H9 (cell line): ENCODE measurements at regions not wholly inside any gene's neighbourhood (a gene's known extent, or its start where the extent isn't known, plus 50 kb on each side); places are given as distances from the start of the nearest gene placed in this dataset.

Experiments
- DNase-seq: peaks from one replicate; pipeline ENCODE4 v3.0.0-alpha.2; 2017
- H2AFZ ChIP-seq: one replicate; pipeline ENCODE4 v1.6.1; 2013; ENCODE audit warnings: mild to moderate bottlenecking, low read length, control low read depth, moderate library complexity
- H2AK5ac ChIP-seq: 2 replicates; pipeline ENCODE4 v1.6.1; 2013; ENCODE audit warnings: low read length, control low read depth, mixed read lengths; ENCODE audit not compliant: insufficient read length
- H2BK120ac ChIP-seq: one replicate; pipeline ENCODE4 v1.6.1; 2013; ENCODE audit warnings: low read depth, mild to moderate bottlenecking, low read length, control low read depth, inconsistent platforms; ENCODE audit not compliant: poor library complexity, severe bottlenecking
- H2BK12ac ChIP-seq: 2 replicates; pipeline ENCODE4 v1.6.1; 2013; ENCODE audit warnings: low read length, control low read depth, mixed read lengths, low read depth; ENCODE audit not compliant: insufficient read length
- H2BK15ac ChIP-seq: 2 replicates; pipeline ENCODE4 v1.6.1; 2013; ENCODE audit warnings: low read depth, low read length, control low read depth
- H2BK20ac ChIP-seq: one replicate; pipeline ENCODE4 v1.6.1; 2013; ENCODE audit warnings: low read depth, mild to moderate bottlenecking, low read length, control low read depth, inconsistent platforms; ENCODE audit not compliant: poor library complexity, severe bottlenecking
- H2BK5ac ChIP-seq: 2 replicates; pipeline ENCODE4 v1.6.1; 2013; ENCODE audit warnings: low read length, control low read depth, mixed read lengths; ENCODE audit not compliant: insufficient read length
- H3K14ac ChIP-seq: 2 replicates; pipeline ENCODE4 v1.6.1; 2013; ENCODE audit warnings: low read length, control low read depth; ENCODE audit not compliant: insufficient read depth
- H3K18ac ChIP-seq: 2 replicates; pipeline ENCODE4 v1.6.1; 2013; ENCODE audit warnings: low read depth, mild to moderate bottlenecking, mixed read lengths, low read length, control low read depth; ENCODE audit not compliant: insufficient read length
- H3K23ac ChIP-seq: 2 replicates; pipeline ENCODE4 v1.6.1; 2013; ENCODE audit warnings: low read length, control low read depth, mixed read lengths, low read depth; ENCODE audit not compliant: insufficient read length
- H3K23me2 ChIP-seq: 2 replicates; pipeline ENCODE4 v1.6.1; 2013; ENCODE audit warnings: low read depth, mild to moderate bottlenecking, mixed read lengths, low read length, control low read depth; ENCODE audit not compliant: insufficient read length, poor library complexity, severe bottlenecking
- H3K27ac ChIP-seq: 2 replicates; pipeline ENCODE4 v1.5.1; 2013; ENCODE audit warnings: low read length, control low read depth, mixed read lengths, low read depth; ENCODE audit not compliant: insufficient read length
- H3K27me3 ChIP-seq: 2 replicates; pipeline ENCODE4 v1.6.1; 2013; ENCODE audit warnings: low read length, control low read depth, inconsistent platforms; ENCODE audit not compliant: insufficient read depth
- H3K4ac ChIP-seq: 2 replicates; pipeline ENCODE4 v1.6.1; 2013; ENCODE audit warnings: low read depth, mild to moderate bottlenecking, control low read depth, inconsistent platforms, low read length, moderate library complexity
- H3K4me1 ChIP-seq: 2 replicates; pipeline ENCODE4 v1.6.1; 2013; ENCODE audit warnings: low read length, control low read depth, inconsistent platforms; ENCODE audit not compliant: insufficient read depth
- H3K4me2 ChIP-seq: 2 replicates; pipeline ENCODE4 v1.6.1; 2013; ENCODE audit warnings: low read length, control low read depth, mixed read lengths; ENCODE audit not compliant: insufficient read length, insufficient read depth
- H3K56ac ChIP-seq: 2 replicates; pipeline ENCODE4 v1.6.1; 2013; ENCODE audit warnings: low read depth, mild to moderate bottlenecking, mixed read lengths, low read length, control low read depth; ENCODE audit not compliant: insufficient read length
- H3K79me1 ChIP-seq: 2 replicates; pipeline ENCODE4 v1.6.1; 2013; ENCODE audit warnings: low read depth, mild to moderate bottlenecking, moderate library complexity, low read length, control low read depth, inconsistent platforms; ENCODE audit not compliant: insufficient read depth, poor library complexity, severe bottlenecking
- H3K79me2 ChIP-seq: 2 replicates; pipeline ENCODE4 v1.6.1; 2013; ENCODE audit warnings: low read length, control low read depth, inconsistent platforms; ENCODE audit not compliant: insufficient read depth
- H3K9ac ChIP-seq: 2 replicates; pipeline ENCODE4 v1.6.1; 2013; ENCODE audit warnings: low read length, control low read depth, mixed read lengths; ENCODE audit not compliant: insufficient read length; ENCODE audit errors: extremely low read depth
- H3K9me3 ChIP-seq: one replicate; pipeline ENCODE4 v1.6.1; 2013; ENCODE audit warnings: low read depth, low read length, inconsistent platforms; ENCODE audit not compliant: control insufficient read depth
- H3T11ph ChIP-seq: one replicate; pipeline ENCODE4 v1.6.1; 2013; ENCODE audit warnings: mild to moderate bottlenecking, low read length, control low read depth, inconsistent platforms
- H4K20me1 ChIP-seq: one replicate; pipeline ENCODE4 v1.6.1; 2013; ENCODE audit not compliant: control insufficient read depth, insufficient read length, insufficient read depth
- H4K5ac ChIP-seq: 2 replicates; pipeline ENCODE4 v1.6.1; 2013; ENCODE audit warnings: low read depth, mild to moderate bottlenecking, mixed read lengths, low read length, control low read depth; ENCODE audit not compliant: insufficient read length
- H4K8ac ChIP-seq: replicated peaks from 2 replicates; pipeline ENCODE4 v1.6.1; 2013; ENCODE audit warnings: low read length, control low read depth, mixed read lengths, low read depth; ENCODE audit not compliant: insufficient read length
- H4K91ac ChIP-seq: 2 replicates; pipeline ENCODE4 v1.6.1; 2013; ENCODE audit warnings: low read depth, mild to moderate bottlenecking, moderate library complexity, mixed read lengths, low read length, control low read depth; ENCODE audit not compliant: insufficient read length
- H3K27ac Mint-ChIP-seq, 3 experiments: 2 replicates in 2 of 3; 3 replicates in 1 of 3; pipeline ENCODE4 v1.8.0; 2020 to 2021; ENCODE audit warnings: mixed read lengths in 3 of 3, mild to moderate bottlenecking in 1 of 3, moderate library complexity in 1 of 3
- H3K27me3 Mint-ChIP-seq: 2 replicates; pipeline ENCODE4 v1.8.0; 2021; ENCODE audit warnings: low read depth, mild to moderate bottlenecking, moderate library complexity, mixed read lengths
- H3K36me3 Mint-ChIP-seq, 3 experiments: 2 replicates in 2 of 3; 3 replicates in 1 of 3; pipeline ENCODE4 v1.8.0; 2020 to 2021; ENCODE audit warnings: low read depth in 3 of 3, mixed read lengths in 3 of 3; ENCODE audit not compliant: insufficient read depth in 1 of 3
- H3K4me1 Mint-ChIP-seq, 2 experiments: 2 replicates each; pipeline ENCODE4 v1.8.0; 2020; ENCODE audit warnings: mixed read lengths in 2 of 2
- H3K4me3 Mint-ChIP-seq, 2 experiments: 2 replicates in 1 of 2; 3 replicates in 1 of 2; pipeline ENCODE4 v1.8.0; 2020 to 2021; ENCODE audit warnings: mild to moderate bottlenecking in 2 of 2, mixed read lengths in 2 of 2, moderate library complexity in 1 of 2
- H3K9me3 Mint-ChIP-seq, 2 experiments: 2 replicates in 1 of 2; 3 replicates in 1 of 2; pipeline ENCODE4 v1.8.0; 2020; ENCODE audit warnings: mild to moderate bottlenecking in 2 of 2, mixed read lengths in 2 of 2, moderate library complexity in 1 of 2
- WGBS: extraction: QIAGEN DNeasy Blood & Tissue Kit; methylation state at CpG from one replicate; pipeline ENCODE4 v1.1.7; 2013; ENCODE audit warnings: missing lambda C conversion rate, low lambda C conversion rate, mixed read lengths; ENCODE audit not compliant: insufficient read length; ENCODE audit errors: extremely low coverage; 5-methylcytosine and 5-hydroxymethylcytosine counted together
- TF ChIP-seq, protein P1 (sequence below): fragments of 200-600 bp; sonication (generic); conservative IDR thresholded peaks from 3 replicates; pipeline ENCODE4 v1.8.0; 2021; ENCODE audit warnings: antibody characterized with exemption, mild to moderate bottlenecking

DNA sequence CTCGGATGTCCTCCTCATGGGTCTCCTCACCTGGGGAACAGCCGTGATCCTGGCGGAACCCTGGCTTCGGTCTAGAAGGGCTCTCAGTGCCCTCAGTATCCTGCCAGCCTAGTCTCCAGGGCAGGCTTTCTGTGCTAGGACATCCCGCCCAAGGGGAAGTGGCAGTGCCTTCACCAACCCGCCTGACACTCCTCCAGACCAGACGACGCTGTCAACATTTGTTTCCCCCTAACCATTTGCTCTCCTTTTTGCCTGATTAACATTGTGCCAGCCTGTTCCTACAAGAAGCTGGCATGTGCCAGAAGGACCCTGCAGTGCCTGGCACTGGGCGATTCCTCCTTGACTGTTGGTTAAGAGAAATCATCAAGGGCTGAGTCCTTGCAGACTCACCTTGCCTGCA, 358.9 kb upstream of the IRX2 start:
- H2AFZ ChIP-seq = no peak overlapping the region
- TF ChIP-seq, protein P1, sequence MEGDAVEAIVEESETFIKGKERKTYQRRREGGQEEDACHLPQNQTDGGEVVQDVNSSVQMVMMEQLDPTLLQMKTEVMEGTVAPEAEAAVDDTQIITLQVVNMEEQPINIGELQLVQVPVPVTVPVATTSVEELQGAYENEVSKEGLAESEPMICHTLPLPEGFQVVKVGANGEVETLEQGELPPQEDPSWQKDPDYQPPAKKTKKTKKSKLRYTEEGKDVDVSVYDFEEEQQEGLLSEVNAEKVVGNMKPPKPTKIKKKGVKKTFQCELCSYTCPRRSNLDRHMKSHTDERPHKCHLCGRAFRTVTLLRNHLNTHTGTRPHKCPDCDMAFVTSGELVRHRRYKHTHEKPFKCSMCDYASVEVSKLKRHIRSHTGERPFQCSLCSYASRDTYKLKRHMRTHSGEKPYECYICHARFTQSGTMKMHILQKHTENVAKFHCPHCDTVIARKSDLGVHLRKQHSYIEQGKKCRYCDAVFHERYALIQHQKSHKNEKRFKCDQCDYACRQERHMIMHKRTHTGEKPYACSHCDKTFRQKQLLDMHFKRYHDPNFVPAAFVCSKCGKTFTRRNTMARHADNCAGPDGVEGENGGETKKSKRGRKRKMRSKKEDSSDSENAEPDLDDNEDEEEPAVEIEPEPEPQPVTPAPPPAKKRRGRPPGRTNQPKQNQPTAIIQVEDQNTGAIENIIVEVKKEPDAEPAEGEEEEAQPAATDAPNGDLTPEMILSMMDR = no peak
- Mint-ChIP-seq H3K4me3 (no peak overlapping the region), H3K36me3 (no peaks in the 10 kb centered on the region; a peak in 1 of 7 replicates), H3K27me3 (peaks cover 6% of the 10 kb centered on the region), H3K4me1 (peaks cover 40 to 45% of the 10 kb centered on the region in 2 experiments), H3K9me3 (peaks cover 3 to 4% of the 10 kb centered on the region in 2 experiments; a peak in 3 of 5 replicates), H3K27ac (no peak overlapping the region)
- no peak for DNase-seq
- H3K4me2 ChIP-seq = no peak overlapping the region
- no peak overlapping the region for H2BK5ac ChIP-seq
- H2BK12ac ChIP-seq = no peak overlapping the region
- no peak overlapping the region for H2BK20ac ChIP-seq
- H3K9me3 ChIP-seq = no peaks in the 10 kb centered on the region
- no peak overlapping the region for H3K18ac ChIP-seq
- H4K5ac ChIP-seq = no peak overlapping the region
- H3K23me2 ChIP-seq = no peaks in the 10 kb centered on the region
- H4K20me1 ChIP-seq = no peaks in the 10 kb centered on the region
- no peaks in the 10 kb centered on the region for H3K79me2 ChIP-seq
- H3K4me1 ChIP-seq = peaks cover 14% of the 10 kb centered on the region; the same call in 1 of the 2 replicates
- no peak overlapping the region for H2BK120ac ChIP-seq
- H3K79me1 ChIP-seq = no peaks in the 10 kb centered on the region
- no peak overlapping the region for H3K56ac ChIP-seq
- no peak overlapping the region for H4K8ac ChIP-seq
- H3K27ac ChIP-seq = no peak overlapping the region
- H3K4ac ChIP-seq = no peak overlapping the region
- no peak overlapping the region for H4K91ac ChIP-seq
- H3K14ac ChIP-seq = no peak overlapping the region
- no CpG with 5 or more reads among the region's 9 CpGs for WGBS
- no peak overlapping the region for H2BK15ac ChIP-seq
- no peak overlapping the region for H3K9ac ChIP-seq
- no peak overlapping the region for H3K23ac ChIP-seq
- H3K27me3 ChIP-seq = peaks cover 2% of the 10 kb centered on the region; the same call in 1 of the 2 replicates
- no peak overlapping the region for H2AK5ac ChIP-seq
- H3T11ph ChIP-seq = no peak overlapping the region
